ENCODE measurements at regions not wholly inside any gene's neighbourhood (a gene's known extent, or its start where the extent isn't known, plus 50 kb on each side); places are given as distances from the start of the nearest gene placed in this dataset.

GRCh38 chr7:113368256-113368655, 249.9 kb upstream of the SMIM30 start:
- Histone ChIP-seq H2BK15ac (ENCODE audit: low read depth, low read length) (no peak overlapping the region), H3K9me1 (ENCODE audit: insufficient read depth, low read length) (no peaks in the 10 kb centered on the region), H2BK120ac (ENCODE audit: low read depth, low read length) (no peak overlapping the region), H2BK20ac (ENCODE audit: low read depth, low read length) (no peak overlapping the region), H4K5ac (ENCODE audit: low read depth, low read length) (no peak overlapping the region), H3K27me3 (ENCODE audit: control insufficient read depth, insufficient read depth, low read length) (no peaks in the 10 kb centered on the region), H3K27ac (ENCODE audit: insufficient read depth, low read length) (no peak overlapping the region), H4K20me1 (ENCODE audit: insufficient read depth, low read length) (no peaks in the 10 kb centered on the region), H3K4me3 (ENCODE audit: insufficient read depth, low read depth, low read length) (no peak overlapping the region), H2BK5ac (ENCODE audit: low read depth, low read length, poor library complexity, severe bottlenecking) (no peak overlapping the region), H4K91ac (ENCODE audit: insufficient read depth, low read depth, low read length) (no peak overlapping the region), H3K79me1 (ENCODE audit: low read depth in 1 of 2, low read length in 2 of 2) (no peaks in the 10 kb centered on the region), H2AK5ac (ENCODE audit: low read depth, low read length) (no peak overlapping the region), H3K4ac (ENCODE audit: low read depth, low read length) (no peak overlapping the region), H2AK9ac (replicated peaks; ENCODE audit: low read depth, low read length, poor library complexity) (no peak overlapping the region), H3K4me2 (ENCODE audit: low read depth, low read length) (no peak overlapping the region), H3K23ac (ENCODE audit: low read depth, low read length) (no peak overlapping the region), H3K4me1 (ENCODE audit: control insufficient read depth, insufficient read depth, low read length) (peaks cover 2% of the 10 kb centered on the region; the same call in 1 of the 2 replicates), H2AFZ (replicated peaks; ENCODE audit: low read length, poor library complexity) (no peak overlapping the region), H3K14ac (replicated peaks; ENCODE audit: low read depth, low read length) (no peak overlapping the region), H3K18ac (ENCODE audit: low read depth, low read length) (no peak overlapping the region), H3K9me3 (ENCODE audit: control insufficient read depth, insufficient read depth, low read length) (no peaks in the 10 kb centered on the region), H3K56ac (ENCODE audit: extremely low read depth, insufficient read depth, low read length) (no peak overlapping the region), H3K9ac (ENCODE audit: low read depth, low read length) (no peak overlapping the region), H3K36me3 (ENCODE audit: control insufficient read depth, insufficient read depth, low read length) (no peaks in the 10 kb centered on the region), H4K8ac (ENCODE audit: low read depth in 2 of 2, low read length in 2 of 2) (no peak overlapping the region)
- DNase-seq (no peak), ATAC-seq (ENCODE audit: low read depth) (no peak)
- intact Hi-C loops (cut with micrococcal nuclease) (no loop called here), in situ Hi-C loops (cut with MboI; ENCODE audit: low sequenced_read_pairs) (no loop called here), dilution Hi-C loops (cut with HindIII; ENCODE audit: low sequenced_read_pairs, unreplicated experiment) (no loop called here)
- ChIA-PET POLR2A (ENCODE audit: unreplicated experiment) (no interaction called here), CTCF (no interaction called here)
- no TSS peak for BruUV-seq (replicated peaks)
- no peak for TF ChIP-seq SMC3 (IDR thresholded peaks at IDR 0.05; ENCODE audit: low read depth, low read length)
- no peak for TF ChIP-seq BHLHE40 (IDR thresholded peaks at IDR 0.05; ENCODE audit: low read depth, low read length)
- TF ChIP-seq FOS (IDR thresholded peaks at IDR 0.05; ENCODE audit: low read depth, low read length) = no peak
- TF ChIP-seq POLR2A (IDR thresholded peaks at IDR 0.05; ENCODE audit: low read depth, low read length) = no peak
- no peak for TF ChIP-seq CTCF (conservative IDR thresholded peaks at IDR 0.05; ENCODE audit: low read depth, low read length)
- no peak for TF ChIP-seq RCOR1 (IDR thresholded peaks at IDR 0.05; ENCODE audit: insufficient replicate concordance, low read length)
- no peak for TF ChIP-seq MAZ (IDR thresholded peaks at IDR 0.05; ENCODE audit: borderline replicate concordance, low read depth, low read length)
- no peak for TF ChIP-seq USF2 (IDR thresholded peaks at IDR 0.05; ENCODE audit: low read depth, low read length)
- TF ChIP-seq MAFK (IDR thresholded peaks at IDR 0.05; ENCODE audit: low read depth, low read length) = no peak
- no peak for TF ChIP-seq RAD21 (IDR thresholded peaks at IDR 0.05; ENCODE audit: low read length)
- no peak for TF ChIP-seq RFX5 (IDR thresholded peaks at IDR 0.05; ENCODE audit: low read depth, low read length)
- no peak for TF ChIP-seq CHD1 (IDR thresholded peaks at IDR 0.05; ENCODE audit: low read depth, low read length)
- TF ChIP-seq ELK1 (IDR thresholded peaks at IDR 0.05; ENCODE audit: borderline replicate concordance, low read depth, low read length) = no peak
- TF ChIP-seq CEBPB (IDR thresholded peaks at IDR 0.05; ENCODE audit: low read depth, low read length) = no peak
- TF ChIP-seq NFE2L2 (IDR thresholded peaks at IDR 0.05; ENCODE audit: low read depth, low read length) = no peak
- TF ChIP-seq MXI1 (IDR thresholded peaks at IDR 0.05; ENCODE audit: borderline replicate concordance, low read depth, low read length) = no peak
- no CpG with 5 or more reads among the region's 1 CpG for WGBS, 2 experiments (ENCODE audit: extremely low coverage in 2 of 2, insufficient read length in 1 of 2)

Measured in IMR-90 (cell line).